Peyer's patch (tissue), 4 donors: ENCODE measurements at regions not wholly inside any gene's neighbourhood (a gene's known extent, or its start where the extent isn't known, plus 50 kb on each side); places are given as distances from the start of the nearest gene placed in this dataset.
A peak's percentile ranks its signal among the peaks of the same experiment; 100 is the strongest.

Experiments
- DNase-seq, 3 donors: peaks; one replicate each; pipeline ENCODE4 v3.0.0-alpha.2; 2017 to 2019
- H3K27ac ChIP-seq, 4 donors: fragments of 200-600 bp; sonication (generic); one replicate each; pipeline ENCODE4 v1.5.1; 2016 to 2019
- H3K27me3 ChIP-seq, 2 donors: fragments of 200-600 bp; sonication (generic); one replicate each; pipeline ENCODE4 v1.5.1; 2019
- H3K36me3 ChIP-seq, 3 donors: fragments of 200-600 bp; sonication (generic); one replicate each; pipeline ENCODE4 v1.5.1; 2016 to 2019
- H3K4me1 ChIP-seq, 4 donors: fragments of 200-600 bp; sonication (generic); one replicate each; pipeline ENCODE4 v1.5.1; 2016 to 2019
- H3K4me3 ChIP-seq, 4 donors: fragments of 200-600 bp; sonication (generic); 1 replicate in 3 of 4; 2 replicates in 1 of 4; pipeline ENCODE4 v1.5.1; 2016 to 2019; ENCODE audit warnings: mild to moderate bottlenecking in 1 of 4
- H3K9me3 ChIP-seq, 4 donors: fragments of 200-600 bp; sonication (generic); one replicate each; pipeline ENCODE4 v1.5.1; 2016 to 2019; ENCODE audit warnings: mild to moderate bottlenecking in 1 of 4
- CTCF ChIP-seq, 6 experiments: fragments of 450-650 bp in 4 of 6; fragments of 200-600 bp in 2 of 6; sonication (generic) in 1 of 6; IDR thresholded peaks; one replicate each; pipeline ENCODE4 v1.5.1; 2017 to 2019; ENCODE audit warnings: antibody characterized with exemption in 6 of 6, mild to moderate bottlenecking in 3 of 6, moderate library complexity in 1 of 6
- POLR2A ChIP-seq, 2 donors: fragments of 450-650 bp; IDR thresholded peaks; one replicate each; pipeline ENCODE4 v1.5.1; 2017; ENCODE audit warnings: antibody characterized with exemption in 2 of 2, mild to moderate bottlenecking in 2 of 2, moderate library complexity in 2 of 2

- TF ChIP-seq CTCF (IDR thresholded peaks at IDR 0.05): no peak
- Histone ChIP-seq H3K36me3 (no peaks in the 10 kb centered on the region), H3K4me3 (no peak overlapping the region), H3K9me3 (no peaks in the 10 kb centered on the region), H3K27me3 (no peaks in the 10 kb centered on the region), H3K27ac (no peak overlapping the region), H3K4me1 (no peaks in the 10 kb centered on the region)
- DNase-seq: no peak
Observed at GRCh38 chr13:79867254-79867653, 386.3 kb downstream of the NDFIP2 start.

GRCh38 chr13:79866436-79866835 is 385.5 kb downstream of the NDFIP2 start:
- no peak for TF ChIP-seq POLR2A (IDR thresholded peaks at IDR 0.05)
- no peak for TF ChIP-seq CTCF (IDR thresholded peaks at IDR 0.05)
- Histone ChIP-seq H3K9me3 (no peaks in the 10 kb centered on the region), H3K4me1 (no peaks in the 10 kb centered on the region), H3K4me3 (no peak overlapping the region), H3K27ac (no peak overlapping the region), H3K27me3 (no peaks in the 10 kb centered on the region), H3K36me3 (no peaks in the 10 kb centered on the region)
- DNase-seq: no peak

- Histone ChIP-seq H3K4me1 (no peaks in the 10 kb centered on the region), H3K36me3 (no peaks in the 10 kb centered on the region), H3K9me3 (no peaks in the 10 kb centered on the region), H3K4me3 (no peak overlapping the region), H3K27me3 (no peaks in the 10 kb centered on the region), H3K27ac (no peak overlapping the region)
- TF ChIP-seq CTCF (IDR thresholded peaks at IDR 0.05): no peak
- TF ChIP-seq POLR2A (IDR thresholded peaks at IDR 0.05): no peak
- no peak for DNase-seq
Observed at GRCh38 chr13:79862515-79862914, 381.6 kb downstream of the NDFIP2 start.

GRCh38 chr13:79861731-79862130 is 380.8 kb downstream of the NDFIP2 start:
- H3K4me3 ChIP-seq: no peak overlapping the region
- H3K4me1 ChIP-seq: no peaks in the 10 kb centered on the region
- H3K36me3 ChIP-seq: no peaks in the 10 kb centered on the region
- TF ChIP-seq POLR2A (IDR thresholded peaks at IDR 0.05) (no peak), CTCF (IDR thresholded peaks at IDR 0.05) (no peak)
- DNase-seq: peak in 1 of 3 donors; percentile 48
- no peaks in the 10 kb centered on the region for H3K9me3 ChIP-seq
- no peak overlapping the region for H3K27ac ChIP-seq
- H3K27me3 ChIP-seq: no peaks in the 10 kb centered on the region

GRCh38 chr13:79860791-79861190 is 379.8 kb downstream of the NDFIP2 start:
- Histone ChIP-seq H3K4me3 (no peak overlapping the region), H3K9me3 (no peaks in the 10 kb centered on the region), H3K4me1 (no peaks in the 10 kb centered on the region), H3K27ac (no peak overlapping the region), H3K27me3 (no peaks in the 10 kb centered on the region), H3K36me3 (no peaks in the 10 kb centered on the region)
- no peak for DNase-seq
- no peak for TF ChIP-seq POLR2A (IDR thresholded peaks at IDR 0.05)
- no peak for TF ChIP-seq CTCF (IDR thresholded peaks at IDR 0.05)

- H3K27me3 ChIP-seq: no peaks in the 10 kb centered on the region
- no peak overlapping the region for H3K4me3 ChIP-seq
- DNase-seq: no peak
- H3K4me1 ChIP-seq: no peaks in the 10 kb centered on the region
- TF ChIP-seq CTCF (IDR thresholded peaks at IDR 0.05): no peak
- TF ChIP-seq POLR2A (IDR thresholded peaks at IDR 0.05): no peak
- H3K9me3 ChIP-seq: no peaks in the 10 kb centered on the region
- no peaks in the 10 kb centered on the region for H3K36me3 ChIP-seq
- no peak overlapping the region for H3K27ac ChIP-seq
Observed at GRCh38 chr13:79859756-79860155, 378.8 kb downstream of the NDFIP2 start.
